HG02885 (cell line): ENCODE measurements at regions not wholly inside any gene's neighbourhood (a gene's known extent, or its start where the extent isn't known, plus 50 kb on each side); places are given as distances from the start of the nearest gene placed in this dataset.

Experiments used
- ATAC-seq: cut with Tn5 transposase; IDR thresholded peaks from one replicate; pipeline ENCODE4 v1.9.1; 2021; ENCODE audit warnings: mild to moderate bottlenecking; ENCODE audit not compliant: unreplicated experiment, poor library complexity

DNA sequence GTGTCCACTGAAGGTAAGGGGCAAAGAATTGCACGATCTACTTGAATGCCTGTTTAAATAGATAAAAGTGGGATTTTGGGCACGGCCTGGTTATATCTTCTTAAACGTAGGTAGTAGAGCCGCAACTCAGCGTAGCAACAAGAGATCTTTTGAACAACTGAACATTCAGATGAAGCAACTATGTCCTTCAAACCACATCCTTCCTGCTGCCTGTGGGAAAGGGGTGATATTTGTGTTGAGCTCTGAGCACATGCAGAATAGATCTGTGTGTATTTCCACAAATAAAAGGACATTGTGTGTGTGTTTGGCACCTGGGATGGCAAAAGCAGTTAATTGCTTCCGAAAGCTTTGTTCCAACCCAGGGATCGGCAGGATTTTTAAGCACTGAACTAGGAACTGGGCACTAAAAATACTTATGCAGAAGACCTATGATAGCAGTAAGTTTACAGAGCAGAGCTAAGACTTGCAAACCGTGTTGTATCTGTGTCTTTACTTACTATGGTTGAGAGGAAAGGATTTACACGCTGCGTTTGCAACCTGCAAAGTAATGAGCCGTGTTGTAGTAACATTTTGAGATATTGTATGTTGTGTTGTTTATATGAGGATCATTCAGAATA lies 333.4 kb downstream of the CHRM3 start:
- no peak for ATAC-seq

DNA sequence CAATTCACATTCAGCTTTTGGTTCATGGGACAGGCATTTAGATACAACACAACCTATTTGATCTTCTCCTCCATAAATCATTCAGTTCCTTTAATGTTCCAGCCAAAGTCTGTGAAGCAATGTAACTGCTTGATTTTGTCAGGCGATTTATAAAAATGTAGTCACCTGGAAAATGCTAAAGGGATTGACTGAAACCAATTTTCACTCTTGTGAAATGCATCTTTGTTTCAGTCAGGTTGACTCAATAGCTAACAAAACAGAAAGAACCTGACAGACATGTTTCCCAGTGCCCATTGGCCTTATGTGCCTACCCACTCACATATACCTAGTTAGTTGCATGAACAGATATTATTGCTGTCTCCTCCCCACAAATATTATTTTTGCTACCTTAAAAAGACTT lies 335.7 kb downstream of the CHRM3 start:
- no peak for ATAC-seq

GRCh38 chr1:239723776-239724367 lies 337.5 kb downstream of the CHRM3 start:
- ATAC-seq: no peak

DNA sequence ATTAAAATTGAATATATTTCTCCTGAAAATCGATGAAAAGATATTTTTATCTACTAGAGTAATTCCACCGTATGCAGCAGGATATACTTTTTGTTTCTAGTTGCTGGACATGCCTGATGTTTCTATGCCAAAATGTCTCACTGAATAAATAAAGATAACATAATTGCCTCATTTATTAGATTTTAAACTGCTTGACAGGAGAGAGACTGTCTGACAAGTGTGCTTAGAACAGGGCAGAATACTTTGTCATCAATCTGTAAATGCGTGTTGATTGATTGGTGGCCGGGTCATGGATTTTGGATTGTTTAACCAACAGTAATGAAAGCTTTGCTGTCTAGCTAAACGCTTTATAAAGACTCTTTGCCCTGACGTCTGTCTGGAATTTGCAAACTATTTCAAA lies 339.0 kb downstream of the CHRM3 start:
- ATAC-seq: no peak

DNA sequence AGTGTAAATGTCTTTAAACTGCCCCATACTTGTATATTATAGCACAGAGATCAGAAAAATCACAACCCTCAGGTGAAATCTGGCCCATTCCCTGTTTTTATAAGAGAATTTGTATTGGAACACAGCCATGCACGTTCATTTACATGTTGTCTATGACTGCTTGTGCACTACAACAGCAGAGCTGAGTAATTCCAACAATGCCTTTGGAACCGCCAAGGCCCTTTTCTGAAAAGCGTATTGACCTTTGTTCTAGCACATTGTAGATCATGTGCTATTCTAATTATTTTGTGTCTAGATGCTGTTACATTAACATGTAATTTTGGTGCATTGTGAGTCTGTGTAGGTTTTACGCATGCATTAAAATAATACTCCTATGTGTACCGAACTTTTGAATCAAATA lies 339.6 kb downstream of the CHRM3 start:
- no peak for ATAC-seq

GRCh38 chr1:239730378-239730777 lies 344.0 kb downstream of the CHRM3 start:
- no peak for ATAC-seq

GRCh38 chr1:239731082-239731748 lies 344.8 kb downstream of the CHRM3 start:
- ATAC-seq: no peak

DNA sequence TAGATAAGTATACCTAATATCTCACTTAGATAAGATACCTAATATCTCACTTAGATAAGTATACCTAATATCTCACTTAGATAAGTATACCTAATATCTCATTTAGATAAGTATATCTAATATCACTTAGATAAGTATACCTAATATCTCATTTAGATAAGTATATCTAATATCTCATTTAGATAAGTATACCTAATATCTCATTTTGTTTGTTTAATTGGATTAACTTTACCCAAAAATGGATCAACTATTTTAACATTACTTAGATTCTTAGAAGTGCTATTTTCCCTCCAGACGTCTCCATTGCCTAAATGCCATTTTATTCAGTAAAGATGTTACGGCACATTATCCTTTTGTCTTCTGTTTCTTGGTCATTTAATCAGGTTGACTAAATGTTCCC lies 346.4 kb downstream of the CHRM3 start:
- ATAC-seq: no peak

- no peak for ATAC-seq
These were observed 347.6 kb downstream of the CHRM3 start for GRCh38 chr1:239733995-239734394.

DNA sequence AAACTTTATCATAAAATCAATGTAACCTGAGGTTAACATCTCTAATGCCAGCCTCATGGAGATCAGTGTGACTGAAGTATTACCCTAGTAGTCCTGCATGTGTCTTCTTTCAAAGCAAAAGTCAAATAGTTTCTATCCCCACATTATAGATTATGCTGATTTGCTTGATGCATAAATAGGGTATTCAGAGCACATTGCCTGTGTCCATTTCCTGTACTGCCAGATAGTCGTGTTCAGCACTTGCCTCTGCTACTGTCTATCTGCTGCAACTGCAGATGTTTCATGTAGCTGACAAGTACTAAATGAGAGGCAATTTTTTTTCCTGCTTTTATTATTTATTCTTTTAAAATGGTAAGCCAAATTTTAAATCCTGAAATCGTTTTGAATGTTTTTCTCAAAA lies 348.7 kb downstream of the CHRM3 start:
- ATAC-seq: no peak

- ATAC-seq: no peak
These were observed 350.1 kb downstream of the CHRM3 start for GRCh38 chr1:239736479-239736878.

DNA sequence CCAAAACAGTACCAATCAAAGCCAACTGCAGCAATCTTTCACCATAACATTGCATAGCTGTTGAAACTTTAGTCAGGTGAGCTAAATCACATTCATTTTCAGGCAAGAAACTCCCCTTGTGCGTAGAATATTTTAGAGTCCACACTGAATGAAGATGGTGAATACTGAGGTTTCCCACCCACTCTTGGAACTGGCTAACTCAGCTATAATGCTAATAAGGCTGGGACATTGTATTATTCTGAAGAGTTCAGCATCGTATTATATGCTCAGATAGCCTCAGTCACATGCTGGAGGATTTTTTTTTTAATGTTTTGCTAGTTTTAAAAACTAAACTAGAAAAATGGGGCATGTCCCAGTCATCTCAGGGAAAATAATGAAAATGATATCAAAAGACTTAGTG lies 352.3 kb upstream of the FMN2 start:
- ATAC-seq: no peak

GRCh38 chr1:239739919-239740318 lies 351.8 kb upstream of the FMN2 start:
- ATAC-seq: no peak

DNA sequence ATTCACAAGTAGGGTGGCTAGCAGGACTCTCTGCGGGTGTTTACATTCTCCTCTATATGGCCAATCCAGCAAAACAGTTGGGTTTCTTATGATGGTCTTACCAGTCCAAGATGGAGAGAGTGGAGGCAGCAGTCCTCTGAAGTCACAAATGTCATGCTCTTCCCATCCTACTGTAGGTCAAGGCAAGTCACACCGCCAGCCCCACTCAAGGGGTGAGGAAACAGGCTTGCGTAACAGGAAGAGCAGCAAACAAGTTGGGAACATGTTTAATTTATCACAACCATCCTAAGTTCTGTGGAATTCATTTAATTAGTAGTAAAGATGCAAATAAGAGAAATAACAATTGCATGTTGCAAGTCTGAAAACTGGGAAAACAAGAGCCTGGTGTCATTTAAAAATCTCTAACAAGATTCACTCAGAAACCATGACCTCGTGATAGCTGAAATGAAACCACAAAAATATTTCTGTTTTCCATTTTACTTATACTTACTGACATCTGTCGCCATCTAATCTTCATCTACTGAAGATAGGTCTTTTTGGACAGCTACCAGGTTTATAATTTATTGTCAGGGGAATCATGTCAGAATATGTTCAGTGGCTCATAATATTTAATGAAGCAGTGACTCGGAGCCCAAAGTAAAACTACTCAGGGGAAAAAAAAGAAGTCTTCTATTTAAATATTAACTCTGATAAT lies 349.1 kb upstream of the FMN2 start:
- no peak for ATAC-seq

- ATAC-seq: no peak
These were observed 346.8 kb upstream of the FMN2 start for GRCh38 chr1:239744851-239745250.

DNA sequence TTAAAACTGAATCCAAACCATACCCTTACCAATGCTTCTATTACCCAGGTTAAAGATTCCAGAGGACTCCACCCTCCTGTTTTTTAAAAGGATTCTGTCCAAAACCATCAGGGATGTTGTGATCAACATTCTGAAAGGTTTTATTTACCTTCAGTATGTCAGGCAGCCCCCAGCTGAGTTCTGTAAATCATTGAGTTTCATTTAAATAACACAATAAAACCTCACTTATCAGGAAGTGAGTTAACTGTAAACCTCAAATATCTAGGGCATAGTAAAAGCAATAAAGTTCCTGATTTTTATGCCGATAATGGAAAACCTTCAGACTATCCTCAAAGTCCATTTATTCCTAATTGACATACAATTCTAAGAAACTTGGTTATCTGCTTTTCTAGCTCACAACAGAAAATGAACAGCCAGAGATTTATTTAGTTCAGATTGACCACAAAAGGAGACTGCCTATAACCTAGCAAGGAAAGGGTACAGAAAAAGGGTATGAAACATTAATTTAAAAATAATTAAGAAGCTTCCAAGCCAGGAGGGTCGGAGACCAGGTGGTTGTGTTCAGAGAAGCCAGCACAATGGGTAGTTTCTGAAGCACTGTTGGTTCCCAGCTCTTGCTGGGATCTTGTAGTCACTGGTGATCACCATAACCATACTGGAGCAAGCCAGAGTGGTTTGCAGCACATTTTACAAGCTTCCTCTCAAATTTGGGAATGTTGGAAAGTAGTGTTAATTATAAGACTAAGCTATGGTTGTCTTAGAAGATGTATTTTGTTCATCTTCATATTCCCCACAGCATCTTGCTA lies 336.4 kb upstream of the FMN2 start:
- ATAC-seq: no peak

DNA sequence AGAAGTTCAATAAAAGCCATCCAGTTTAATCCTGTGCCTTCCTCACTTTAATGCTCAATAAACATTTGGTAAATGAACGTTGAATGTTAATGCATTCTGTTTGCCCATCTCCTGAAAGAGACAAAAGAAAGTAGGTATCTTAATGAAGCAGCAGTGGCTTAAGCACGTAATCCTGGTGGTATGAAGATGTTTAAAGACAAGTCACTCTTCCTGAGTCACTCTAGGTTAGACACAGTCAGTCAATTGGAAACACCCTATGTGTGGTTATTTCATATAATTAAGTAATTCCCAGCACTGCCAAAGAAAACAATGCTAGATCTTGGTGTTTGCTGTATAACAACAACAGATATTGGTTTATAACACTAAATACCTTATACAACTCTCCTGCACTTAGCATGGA lies 334.0 kb upstream of the FMN2 start:
- no peak for ATAC-seq

DNA sequence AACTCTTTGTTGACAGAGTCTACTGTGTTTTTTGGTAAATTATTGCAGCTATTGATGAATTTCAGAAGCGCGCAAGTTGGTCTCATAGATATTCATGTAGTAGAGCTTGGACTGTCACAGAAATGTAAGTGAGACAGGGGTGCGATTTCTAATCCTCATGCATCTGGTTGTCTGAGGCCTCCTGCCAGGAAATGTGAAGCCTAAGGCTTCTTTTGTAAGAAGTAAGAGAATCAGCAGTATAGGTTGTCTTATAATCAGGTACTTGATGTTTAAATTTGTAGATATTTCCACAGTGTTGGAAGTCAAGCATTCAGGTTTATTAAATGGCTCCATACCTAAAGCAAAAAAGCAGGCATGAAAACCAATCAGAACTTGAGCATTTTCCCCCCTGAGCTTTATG lies 332.9 kb upstream of the FMN2 start:
- no peak for ATAC-seq

GRCh38 chr1:239761509-239761908 lies 330.2 kb upstream of the FMN2 start:
- ATAC-seq: no peak

GRCh38 chr1:239763850-239764249 lies 327.8 kb upstream of the FMN2 start:
- no peak for ATAC-seq

- no peak for ATAC-seq
These were observed 327.1 kb upstream of the FMN2 start for GRCh38 chr1:239764546-239764945.
